ENCODE measurements at regions not wholly inside any gene's neighbourhood (a gene's known extent, or its start where the extent isn't known, plus 50 kb on each side); places are given as distances from the start of the nearest gene placed in this dataset.

- TF ChIP-seq ZNF687 (IDR thresholded peaks at IDR 0.05), result peak; percentile 85
- peak; percentile 75 for TF ChIP-seq DPF2 (IDR thresholded peaks at IDR 0.05)
- TF ChIP-seq ZBTB33 (IDR thresholded peaks at IDR 0.05), result no peak
- TF ChIP-seq NFYA (IDR thresholded peaks at IDR 0.05; ENCODE audit: borderline replicate concordance, low read depth, low read length), result no peak
- no peak for TF ChIP-seq BCL3 (IDR thresholded peaks at IDR 0.05; ENCODE audit: borderline replicate concordance, insufficient read depth, low read depth, low read length, poor library complexity, severe bottlenecking)
- TF ChIP-seq EED (IDR thresholded peaks at IDR 0.05; ENCODE audit: low read depth), result peak; percentile 95
- peak; percentile 73 for TF ChIP-seq IRF4 (IDR thresholded peaks at IDR 0.05; ENCODE audit: low read depth, low read length)
- no peak for TF ChIP-seq RAD51 (IDR thresholded peaks at IDR 0.05)
- no peak for TF ChIP-seq FOXK2 (IDR thresholded peaks at IDR 0.05)
- TF ChIP-seq RBBP5 (conservative IDR thresholded peaks at IDR 0.05), result no peak
- 0 out of 4 replicates have a peak, but pooled peaks of 1 of the 2 experiments have one; percentile 59 for TF ChIP-seq EP300 (IDR thresholded peaks at IDR 0.05; ENCODE audit: borderline replicate concordance in 1 of 2, control insufficient read depth in 1 of 2, low read depth in 2 of 2, low read length in 2 of 2)
- TF ChIP-seq PRDM15 (CRISPR knock-in tag; IDR thresholded peaks at IDR 0.05), result no peak
- TF ChIP-seq PAX5 (IDR thresholded peaks at IDR 0.05; ENCODE audit: borderline replicate concordance, low read depth, low read length), result peak; percentile 49; the same call in 1 of the 2 replicates
- 0 out of 2 replicates have a peak, but pooled peaks have one; percentile 24 for TF ChIP-seq NFIC (IDR thresholded peaks at IDR 0.05; ENCODE audit: low read depth, low read length)
- TF ChIP-seq IKZF2 (IDR thresholded peaks at IDR 0.05), result peak; percentile 86 to 90
These were observed 114.0 kb downstream of the VEGFA start (continued) for GRCh38 chr6:43883847-43884651.
